GM18867 (cell line): ENCODE measurements at regions not wholly inside any gene's neighbourhood (a gene's known extent, or its start where the extent isn't known, plus 50 kb on each side); places are given as distances from the start of the nearest gene placed in this dataset.
A peak's percentile ranks its signal among the peaks of the same experiment; 100 is the strongest.
"Not testable (repeated sequence)": the region's sequence is repeated elsewhere in the genome, so short reads cannot be mapped to it uniquely, and the experiment has no call there.

ENCODE experiments used
- ATAC-seq: cut with Tn5 transposase; IDR thresholded peaks from one replicate; pipeline ENCODE4 v1.9.1; 2021; ENCODE audit warnings: mild to moderate bottlenecking, moderate library complexity; ENCODE audit not compliant: unreplicated experiment

- ATAC-seq, result no peak
Measured at GRCh38 chr12:33588725-33589405, 149.2 kb upstream of the SYT10 start.

- ATAC-seq, result no peak
Measured at GRCh38 chr12:33589576-33590114, 150.0 kb upstream of the SYT10 start.

GRCh38 chr12:33593753-33594152 is 154.1 kb upstream of the SYT10 start:
- no peak for ATAC-seq

GRCh38 chr12:33596061-33596460 is 156.4 kb upstream of the SYT10 start:
- ATAC-seq, result no peak

GRCh38 chr12:33596814-33597213 is 157.2 kb upstream of the SYT10 start:
- ATAC-seq, result no peak

GRCh38 chr12:33602515-33602914 is 162.9 kb upstream of the SYT10 start:
- ATAC-seq, result no peak

GRCh38 chr12:33605757-33606156 is 166.1 kb upstream of the SYT10 start:
- peak; percentile 47 for ATAC-seq

GRCh38 chr12:33609910-33610309 is 170.3 kb upstream of the SYT10 start:
- peak; percentile 55 for ATAC-seq

- ATAC-seq, result no peak
Measured at GRCh38 chr12:33614630-33615029, 175.0 kb upstream of the SYT10 start.

GRCh38 chr12:33617218-33617617 is 177.6 kb upstream of the SYT10 start:
- no peak for ATAC-seq

GRCh38 chr12:33628087-33628486 is 188.5 kb upstream of the SYT10 start:
- peak; percentile 54 for ATAC-seq

- peak; percentile 85 for ATAC-seq
Measured at GRCh38 chr12:33634544-33634943, 194.9 kb upstream of the SYT10 start.

- not testable (repeated sequence) for ATAC-seq
Measured at GRCh38 chr12:33636930-33637329, 197.3 kb upstream of the SYT10 start.

GRCh38 chr12:33639975-33640374 is 200.4 kb upstream of the SYT10 start:
- no peak for ATAC-seq

- no peak for ATAC-seq
Measured at GRCh38 chr12:33649992-33650391, 210.4 kb upstream of the SYT10 start.

- ATAC-seq, result no peak
Measured at GRCh38 chr12:33650832-33651231, 211.2 kb upstream of the SYT10 start.

GRCh38 chr12:33653362-33653761 is 213.7 kb upstream of the SYT10 start:
- no peak for ATAC-seq

GRCh38 chr12:33654313-33654712 is 214.7 kb upstream of the SYT10 start:
- no peak for ATAC-seq

- no peak for ATAC-seq
Measured at GRCh38 chr12:33663000-33663654, 223.5 kb upstream of the SYT10 start.

- ATAC-seq, result no peak
Measured at GRCh38 chr12:33669349-33669748, 229.7 kb upstream of the SYT10 start.

- ATAC-seq, result no peak
Measured at GRCh38 chr12:33670284-33670683, 230.7 kb upstream of the SYT10 start.

GRCh38 chr12:33671676-33672075 is 232.1 kb upstream of the SYT10 start:
- no peak for ATAC-seq
